LoVo (cell line): ENCODE measurements at regions not wholly inside any gene's neighbourhood (a gene's known extent, or its start where the extent isn't known, plus 50 kb on each side); places are given as distances from the start of the nearest gene placed in this dataset.

Experiments
- DNase-seq: peaks from one replicate; pipeline ENCODE4 v3.0.0-alpha.2; 2016; ENCODE audit warnings: low spot score

- no peak for DNase-seq
Measured at GRCh38 chr1:80909172-80909784, 891.5 kb upstream of the ADGRL2 start.

GRCh38 chr1:80896781-80897356 lies 903.9 kb upstream of the ADGRL2 start:
- no peak for DNase-seq

- DNase-seq, result no peak
Measured at GRCh38 chr1:80894921-80895320, 905.8 kb upstream of the ADGRL2 start.

- no peak for DNase-seq
Measured at GRCh38 chr1:80893115-80893514, 907.6 kb upstream of the ADGRL2 start.

GRCh38 chr1:80892539-80892938 lies 908.2 kb upstream of the ADGRL2 start:
- DNase-seq, result no peak

GRCh38 chr1:80891871-80892270 lies 908.9 kb upstream of the ADGRL2 start:
- no peak for DNase-seq

GRCh38 chr1:80882553-80882952 lies 918.2 kb upstream of the ADGRL2 start:
- no peak for DNase-seq

- no peak for DNase-seq
Measured at GRCh38 chr1:80878343-80878742, 922.4 kb upstream of the ADGRL2 start.

GRCh38 chr1:80876035-80876434 lies 924.7 kb upstream of the ADGRL2 start:
- no peak for DNase-seq

GRCh38 chr1:80869299-80869698 lies 931.4 kb upstream of the ADGRL2 start:
- no peak for DNase-seq

- no peak for DNase-seq
Measured at GRCh38 chr1:80847904-80848303, 952.8 kb upstream of the ADGRL2 start.

- DNase-seq, result no peak
Measured at GRCh38 chr1:80846966-80847365, 953.8 kb upstream of the ADGRL2 start.

- no peak for DNase-seq
Measured at GRCh38 chr1:80842796-80843195, 957.9 kb upstream of the ADGRL2 start.

GRCh38 chr1:80841261-80841660 lies 959.5 kb upstream of the ADGRL2 start:
- no peak for DNase-seq

- no peak for DNase-seq
Measured at GRCh38 chr1:80837066-80837465, 963.7 kb upstream of the ADGRL2 start.

GRCh38 chr1:80836505-80836904 lies 964.2 kb upstream of the ADGRL2 start:
- no peak for DNase-seq

GRCh38 chr1:80827666-80828065 lies 973.1 kb upstream of the ADGRL2 start:
- no peak for DNase-seq

GRCh38 chr1:80825067-80825466 lies 975.7 kb upstream of the ADGRL2 start:
- DNase-seq, result no peak

- DNase-seq, result no peak
Measured at GRCh38 chr1:80818211-80818610, 982.5 kb upstream of the ADGRL2 start.

GRCh38 chr1:80807981-80808380 lies 992.8 kb upstream of the ADGRL2 start:
- no peak for DNase-seq

GRCh38 chr1:80806431-80806830 lies 994.3 kb upstream of the ADGRL2 start:
- DNase-seq, result no peak

- no peak for DNase-seq
Measured at GRCh38 chr1:80801695-80802094, 999.0 kb upstream of the ADGRL2 start.

GRCh38 chr1:80799457-80799856 lies 1001.3 kb upstream of the ADGRL2 start:
- no peak for DNase-seq

- DNase-seq, result no peak
Measured at GRCh38 chr1:80779275-80779674, 1021.5 kb upstream of the ADGRL2 start.
